Dermis blood vessel endothelial cell (primary cell): ENCODE measurements at regions not wholly inside any gene's neighbourhood (a gene's known extent, or its start where the extent isn't known, plus 50 kb on each side); places are given as distances from the start of the nearest gene placed in this dataset.
A peak's percentile ranks its signal among the peaks of the same experiment; 100 is the strongest.
"Not testable (repeated sequence)": the region's sequence is repeated elsewhere in the genome, so short reads cannot be mapped to it uniquely, and the experiment has no call there.

ENCODE experiments used
- DNase-seq: peaks from one replicate; pipeline ENCODE4 v3.0.0; 2010

- DNase-seq = not testable (repeated sequence)
These were observed 195.0 kb upstream of the PIK3R1 start for GRCh38 chr5:68020461-68020969.

GRCh38 chr5:68015381-68016302 lies 199.9 kb upstream of the PIK3R1 start:
- no peak for DNase-seq

GRCh38 chr5:68012831-68013230 lies 202.7 kb upstream of the PIK3R1 start:
- no peak for DNase-seq

GRCh38 chr5:68012429-68012828 lies 203.1 kb upstream of the PIK3R1 start:
- DNase-seq = peak; percentile 68

GRCh38 chr5:68011801-68012200 lies 203.8 kb upstream of the PIK3R1 start:
- DNase-seq = no peak

- no peak for DNase-seq
These were observed 204.2 kb upstream of the PIK3R1 start for GRCh38 chr5:68011259-68011760.

- no peak for DNase-seq
These were observed 204.8 kb upstream of the PIK3R1 start for GRCh38 chr5:68010740-68011139.

- no peak for DNase-seq
These were observed 208.1 kb upstream of the PIK3R1 start for GRCh38 chr5:68007451-68007850.

- DNase-seq = no peak
These were observed 212.7 kb upstream of the PIK3R1 start for GRCh38 chr5:68002836-68003235.

GRCh38 chr5:68000805-68001204 lies 214.8 kb upstream of the PIK3R1 start:
- no peak for DNase-seq

GRCh38 chr5:67999391-67999790 lies 216.2 kb upstream of the PIK3R1 start:
- DNase-seq = no peak

GRCh38 chr5:67998709-67999261 lies 216.8 kb upstream of the PIK3R1 start:
- DNase-seq = peak; percentile 91

GRCh38 chr5:67997892-67998457 lies 217.6 kb upstream of the PIK3R1 start:
- DNase-seq = no peak

- DNase-seq = no peak
These were observed 218.4 kb upstream of the PIK3R1 start for GRCh38 chr5:67997148-67997547.

GRCh38 chr5:67996596-67996995 lies 219.0 kb upstream of the PIK3R1 start:
- no peak for DNase-seq

GRCh38 chr5:67992923-67993322 lies 222.6 kb upstream of the PIK3R1 start:
- DNase-seq = peak; percentile 24

- peak; percentile 19 for DNase-seq
These were observed 226.1 kb upstream of the PIK3R1 start for GRCh38 chr5:67989456-67989855.

GRCh38 chr5:67986761-67987160 lies 228.8 kb upstream of the PIK3R1 start:
- DNase-seq = no peak

- DNase-seq = no peak
These were observed 229.7 kb upstream of the PIK3R1 start for GRCh38 chr5:67985686-67986387.

GRCh38 chr5:67984546-67984945 lies 231.0 kb upstream of the PIK3R1 start:
- no peak for DNase-seq

- peak; percentile 57 for DNase-seq
These were observed 232.1 kb upstream of the PIK3R1 start for GRCh38 chr5:67983251-67984110.

- not testable (repeated sequence) for DNase-seq
These were observed 233.4 kb upstream of the PIK3R1 start for GRCh38 chr5:67982160-67982559.
